ENCODE measurements at regions not wholly inside any gene's neighbourhood (a gene's known extent, or its start where the extent isn't known, plus 50 kb on each side); places are given as distances from the start of the nearest gene placed in this dataset.
"Not testable (repeated sequence)": the region's sequence is repeated elsewhere in the genome, so short reads cannot be mapped to it uniquely, and the experiment has no call there.

DNA sequence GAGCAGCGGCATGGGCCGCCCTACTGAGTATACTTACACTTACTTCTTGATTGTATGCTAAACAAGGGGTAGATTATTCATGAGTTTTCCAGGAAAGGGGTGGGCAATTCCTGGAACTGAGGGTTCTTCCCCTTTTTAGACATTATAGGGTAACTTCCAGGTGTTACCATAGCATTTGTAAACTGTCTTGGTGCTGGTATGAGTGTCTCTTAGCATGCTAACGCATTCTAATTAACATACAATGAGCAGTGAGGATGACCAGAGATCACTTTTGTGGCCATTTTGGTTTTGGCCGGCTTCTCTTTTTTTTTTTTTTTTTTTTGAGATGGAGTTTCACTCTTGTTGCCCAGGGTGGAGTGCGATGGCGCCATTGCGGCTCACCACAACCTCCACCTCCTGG, 491.8 kb upstream of the AUTS2 start:
- TF ChIP-seq, protein P1, sequence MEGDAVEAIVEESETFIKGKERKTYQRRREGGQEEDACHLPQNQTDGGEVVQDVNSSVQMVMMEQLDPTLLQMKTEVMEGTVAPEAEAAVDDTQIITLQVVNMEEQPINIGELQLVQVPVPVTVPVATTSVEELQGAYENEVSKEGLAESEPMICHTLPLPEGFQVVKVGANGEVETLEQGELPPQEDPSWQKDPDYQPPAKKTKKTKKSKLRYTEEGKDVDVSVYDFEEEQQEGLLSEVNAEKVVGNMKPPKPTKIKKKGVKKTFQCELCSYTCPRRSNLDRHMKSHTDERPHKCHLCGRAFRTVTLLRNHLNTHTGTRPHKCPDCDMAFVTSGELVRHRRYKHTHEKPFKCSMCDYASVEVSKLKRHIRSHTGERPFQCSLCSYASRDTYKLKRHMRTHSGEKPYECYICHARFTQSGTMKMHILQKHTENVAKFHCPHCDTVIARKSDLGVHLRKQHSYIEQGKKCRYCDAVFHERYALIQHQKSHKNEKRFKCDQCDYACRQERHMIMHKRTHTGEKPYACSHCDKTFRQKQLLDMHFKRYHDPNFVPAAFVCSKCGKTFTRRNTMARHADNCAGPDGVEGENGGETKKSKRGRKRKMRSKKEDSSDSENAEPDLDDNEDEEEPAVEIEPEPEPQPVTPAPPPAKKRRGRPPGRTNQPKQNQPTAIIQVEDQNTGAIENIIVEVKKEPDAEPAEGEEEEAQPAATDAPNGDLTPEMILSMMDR (IDR thresholded peaks at IDR 0.05), result not testable (repeated sequence)
- TF ChIP-seq POLR2A, POLR2AphosphoS5 (IDR thresholded peaks at IDR 0.05): not testable (repeated sequence)
